HEK293 (cell line): ENCODE measurements at regions not wholly inside any gene's neighbourhood (a gene's known extent, or its start where the extent isn't known, plus 50 kb on each side); places are given as distances from the start of the nearest gene placed in this dataset.

ENCODE experiments used
- CTCF ChIA-PET: fragments of 350-600 bp; formaldehyde crosslinking; extraction: SDS; loops from one replicate; lab custom pipeline; 2021; ENCODE audit warnings: antibody characterized with exemption; lab: Yijun Ruan, JAX
- POLR2A ChIA-PET: fragments of 300-600 bp; formaldehyde crosslinking; extraction: SDS; loops from one replicate; lab custom pipeline; 2020; ENCODE audit warnings: antibody characterized with exemption, inconsistent platforms; lab: Yijun Ruan, JAX
- H3K27ac ChIP-seq: fragments of 200-500 bp; sonication (Bioruptor generic); 2 replicates; pipeline ENCODE4 v1.5.1; 2014; ENCODE audit warnings: low read depth, low read length, control low read depth, inconsistent platforms; ENCODE audit errors: extremely low read depth
- H3K36me3 ChIP-seq, 2 experiments: fragments of 200-500 bp in 1 of 2; sonication (Bioruptor generic) in 1 of 2; 1 replicate in 1 of 2; 2 replicates in 1 of 2; pipeline ENCODE4 v1.5.1; 2014 to 2017; ENCODE audit warnings: inconsistent platforms in 2 of 2, low read length in 2 of 2; ENCODE audit not compliant: control insufficient read depth in 2 of 2, insufficient read depth in 1 of 2
- H3K4me1 ChIP-seq: fragments of 200-500 bp; sonication (Bioruptor generic); 2 replicates; pipeline ENCODE4 v1.5.1; 2014; ENCODE audit warnings: mild to moderate bottlenecking, low read length, inconsistent platforms; ENCODE audit not compliant: control insufficient read depth, insufficient read depth
- H3K4me3 ChIP-seq: 2 replicates; pipeline ENCODE4 v1.5.1; 2011; ENCODE audit warnings: low read depth, mild to moderate bottlenecking, control low read depth, low read length, moderate library complexity
- H3K9me3 ChIP-seq: fragments of 200-500 bp; sonication (Bioruptor generic); 2 replicates; pipeline ENCODE4 v1.5.1; 2014; ENCODE audit warnings: low read depth, low read length, inconsistent platforms; ENCODE audit not compliant: control insufficient read depth, insufficient read depth
- BCL11B ChIP-seq: fragments of 450-650 bp; formaldehyde crosslinking; IDR thresholded peaks from 2 replicates; pipeline ENCODE4 v1.5.1; 2016; ENCODE audit warnings: low read depth, missing biosample characterization, missing genetic modification characterization
- GLI4 ChIP-seq: fragments of 450-650 bp; formaldehyde crosslinking; IDR thresholded peaks from 2 replicates; pipeline ENCODE4 v1.5.1; 2016; ENCODE audit warnings: missing biosample characterization, missing genetic modification characterization
- MEIS1 ChIP-seq: sonication (generic); formaldehyde crosslinking; IDR thresholded peaks from 2 replicates; pipeline ENCODE4 v1.8.1; 2022; ENCODE audit warnings: missing genetic modification reagents, mild to moderate bottlenecking, borderline replicate concordance
- PBX3 ChIP-seq: sonication (generic); formaldehyde crosslinking; IDR thresholded peaks from 2 replicates; pipeline ENCODE4 v1.8.1; 2022; ENCODE audit warnings: mild to moderate bottlenecking, moderate library complexity, missing genetic modification reagents
- PRDM1 ChIP-seq: fragments of 450-650 bp; formaldehyde crosslinking; IDR thresholded peaks from 2 replicates; pipeline ENCODE4; 2016; ENCODE audit warnings: missing biosample characterization, missing genetic modification characterization
- RBAK ChIP-seq: fragments of 450-650 bp; formaldehyde crosslinking; IDR thresholded peaks from 2 replicates; pipeline ENCODE4 v1.5.1; 2016; ENCODE audit warnings: missing biosample characterization, missing genetic modification characterization
- REPIN1 ChIP-seq: fragments of 450-650 bp; formaldehyde crosslinking; IDR thresholded peaks from 2 replicates; pipeline ENCODE4 v1.5.1; 2017; ENCODE audit warnings: missing biosample characterization, missing genetic modification characterization, low read depth
- REST ChIP-seq: fragments of 450-650 bp; formaldehyde crosslinking; IDR thresholded peaks from 2 replicates; pipeline ENCODE4 v1.5.1; 2016; ENCODE audit warnings: missing biosample characterization, missing genetic modification characterization
- SP2 ChIP-seq: fragments of 450-650 bp; formaldehyde crosslinking; IDR thresholded peaks from 2 replicates; pipeline ENCODE4 v1.5.1; 2016; ENCODE audit warnings: missing biosample characterization, missing genetic modification characterization
- SP3 ChIP-seq: fragments of 450-650 bp; formaldehyde crosslinking; IDR thresholded peaks from 2 replicates; pipeline ENCODE4 v1.5.1; 2016; ENCODE audit warnings: missing biosample characterization, missing genetic modification characterization
- TCF7L2 ChIP-seq: IDR thresholded peaks from 2 replicates; pipeline ENCODE4 v1.6.1; 2011; ENCODE audit warnings: low read depth, mild to moderate bottlenecking, inconsistent platforms, low read length, moderate library complexity, borderline replicate concordance
- WT1 ChIP-seq: fragments of 450-650 bp; formaldehyde crosslinking; IDR thresholded peaks from 2 replicates; pipeline ENCODE4 v1.5.1; 2016; ENCODE audit warnings: missing biosample characterization, missing genetic modification characterization
- ZBTB10 ChIP-seq: fragments of 450-650 bp; formaldehyde crosslinking; IDR thresholded peaks from 2 replicates; pipeline ENCODE4 v1.5.1; 2016; ENCODE audit warnings: missing biosample characterization, missing genetic modification characterization
- ZBTB6 ChIP-seq: fragments of 450-650 bp; formaldehyde crosslinking; IDR thresholded peaks from 2 replicates; pipeline ENCODE4 v1.5.1; 2017; ENCODE audit warnings: missing biosample characterization, missing genetic modification characterization
- ZBTB7A ChIP-seq: fragments of 450-650 bp; formaldehyde crosslinking; IDR thresholded peaks from 2 replicates; pipeline ENCODE4 v1.5.1; 2016; ENCODE audit warnings: low read depth, missing biosample characterization, missing genetic modification characterization
- ZEB2 ChIP-seq: fragments of 450-650 bp; formaldehyde crosslinking; IDR thresholded peaks from 2 replicates; pipeline ENCODE4 v1.5.1; 2016; ENCODE audit warnings: missing biosample characterization, missing genetic modification characterization
- ZFP3 ChIP-seq: fragments of 450-650 bp; formaldehyde crosslinking; IDR thresholded peaks from 2 replicates; pipeline ENCODE4 v1.5.1; 2016; ENCODE audit warnings: low read depth, missing biosample characterization, missing genetic modification characterization
- ZNF140 ChIP-seq: fragments of 450-650 bp; formaldehyde crosslinking; IDR thresholded peaks from 2 replicates; pipeline ENCODE4 v1.5.1; 2016; ENCODE audit warnings: missing biosample characterization, missing genetic modification characterization
- ZNF24 ChIP-seq: fragments of 450-650 bp; formaldehyde crosslinking; IDR thresholded peaks from 2 replicates; pipeline ENCODE4 v1.5.1; 2016; ENCODE audit warnings: missing biosample characterization, missing genetic modification characterization
- ZNF324 ChIP-seq: fragments of 450-650 bp; formaldehyde crosslinking; IDR thresholded peaks from 2 replicates; pipeline ENCODE4 v1.5.1; 2016; ENCODE audit warnings: missing biosample characterization, missing genetic modification characterization
- ZNF391 ChIP-seq: fragments of 450-650 bp; formaldehyde crosslinking; IDR thresholded peaks from 2 replicates; pipeline ENCODE4 v1.5.1; 2016; ENCODE audit warnings: low read depth, missing biosample characterization, missing genetic modification characterization, borderline replicate concordance
- ZNF488 ChIP-seq: fragments of 450-650 bp; formaldehyde crosslinking; IDR thresholded peaks from 2 replicates; pipeline ENCODE4 v1.5.1; 2016; ENCODE audit warnings: missing biosample characterization, missing genetic modification characterization
- ZNF530 ChIP-seq: fragments of 450-650 bp; formaldehyde crosslinking; IDR thresholded peaks from 2 replicates; pipeline ENCODE4 v1.5.1; 2016; ENCODE audit warnings: low read depth, missing biosample characterization, missing genetic modification characterization
- ZNF561 ChIP-seq: fragments of 450-650 bp; IDR thresholded peaks from 2 replicates; pipeline ENCODE4 v1.5.1; 2018; ENCODE audit warnings: missing biosample characterization, missing genetic modification characterization, borderline replicate concordance
- ZNF660 ChIP-seq: fragments of 450-650 bp; IDR thresholded peaks from 2 replicates; pipeline ENCODE4 v1.5.1; 2018; ENCODE audit warnings: missing biosample characterization, mild to moderate bottlenecking, missing genetic modification characterization
- ZNF670 ChIP-seq: fragments of 450-650 bp; formaldehyde crosslinking; IDR thresholded peaks from 2 replicates; pipeline ENCODE4 v1.5.1; 2016; ENCODE audit warnings: missing biosample characterization, missing genetic modification characterization, low read depth

GRCh38 chr6:153594871-153595270, 444.2 kb upstream of the OPRM1 start (continued):
- TF ChIP-seq REPIN1 (no peak), TCF7L2 (no peak), ZFP3 (no peak), ZNF140 (tag by site-specific recombination) (no peak)

GRCh38 chr6:153591159-153591558, 447.9 kb upstream of the OPRM1 start:
- no peaks in the 10 kb centered on the region for H3K36me3 ChIP-seq
- H3K9me3 ChIP-seq, result no peaks in the 10 kb centered on the region
- H3K4me3 ChIP-seq, result no peak overlapping the region
- no peak for TF ChIP-seq ZNF391
- TF ChIP-seq RBAK (tag by site-specific recombination), result no peak
- no peak for TF ChIP-seq ZNF24 (tag by site-specific recombination)
- no peak for TF ChIP-seq PRDM1 (tag by site-specific recombination)
- TF ChIP-seq MEIS1 (CRISPR knock-in tag), result no peak
- TF ChIP-seq ZNF660 (tag by site-specific recombination), result no peak
- no peak for TF ChIP-seq BCL11B
- no peak for TF ChIP-seq PBX3 (CRISPR knock-in tag)
- TF ChIP-seq ZNF530 (tag by site-specific recombination), result no peak
- no peak for TF ChIP-seq SP3 (tag by site-specific recombination)
- no peak for TF ChIP-seq ZBTB10 (tag by site-specific recombination)
- TF ChIP-seq ZBTB6 (tag by site-specific recombination), result no peak
- TF ChIP-seq ZBTB7A (tag by site-specific recombination), result no peak
- no peak for TF ChIP-seq ZEB2 (tag by site-specific recombination)
- no peak for TF ChIP-seq ZNF324
- TF ChIP-seq GLI4, result no peak
- TF ChIP-seq ZNF670, result no peak
- no peak for TF ChIP-seq WT1 (tag by site-specific recombination)
- TF ChIP-seq SP2 (tag by site-specific recombination), result no peak
- TF ChIP-seq, all 188 proteins: peak for 0
- CTCF ChIA-PET, result interaction anchor here (0.6 kb wide), 1 partner anchor 38 kb away, joined by 3 read pairs; no protein-coding TSS in a partner anchor
- Histone ChIP-seq H3K27ac (no peak overlapping the region), H3K4me1 (no peaks in the 10 kb centered on the region)
- POLR2A ChIA-PET, result no interaction called here

- Histone ChIP-seq H3K27ac (no peak overlapping the region), H3K4me3 (no peak overlapping the region), H3K36me3 (no peaks in the 10 kb centered on the region), H3K4me1 (no peaks in the 10 kb centered on the region), H3K9me3 (no peaks in the 10 kb centered on the region)
- CTCF ChIA-PET, result interaction anchor here (0.5 kb wide), 1 partner anchor 14 kb away, joined by 3 read pairs; no protein-coding TSS in a partner anchor
- POLR2A ChIA-PET, result no interaction called here
- TF ChIP-seq REST (no peak), ZNF140 (tag by site-specific recombination) (no peak), ZNF488 (tag by site-specific recombination) (no peak), ZBTB6 (tag by site-specific recombination) (no peak), ZNF561 (tag by site-specific recombination) (no peak)
Measured at GRCh38 chr6:153590411-153590810, 448.6 kb upstream of the OPRM1 start.
